Breast epithelium (tissue), 3 donors: ENCODE measurements at regions not wholly inside any gene's neighbourhood (a gene's known extent, or its start where the extent isn't known, plus 50 kb on each side); places are given as distances from the start of the nearest gene placed in this dataset.

Experiments used
- CTCF ChIP-seq, 3 donors: fragments of 450-650 bp; IDR thresholded peaks; one replicate each; pipeline ENCODE4 v1.5.1; 2016 to 2017; ENCODE audit warnings: antibody characterized with exemption in 3 of 3, mild to moderate bottlenecking in 3 of 3, moderate library complexity in 3 of 3
- POLR2A ChIP-seq: fragments of 450-650 bp; IDR thresholded peaks from one replicate; pipeline ENCODE4 v1.6.1; 2016; ENCODE audit warnings: antibody characterized with exemption, mild to moderate bottlenecking, moderate library complexity
- POLR2AphosphoS5 ChIP-seq, 3 donors: sonication (generic); formaldehyde crosslinking; IDR thresholded peaks; one replicate each; pipeline ENCODE4 v1.6.1; 2017; ENCODE audit warnings: antibody characterized with exemption in 3 of 3

GRCh38 chr3:168817177-168817576, 721.5 kb upstream of the GOLIM4 start:
- TF ChIP-seq CTCF (IDR thresholded peaks at IDR 0.05) (no peak), POLR2AphosphoS5 (IDR thresholded peaks at IDR 0.05) (no peak), POLR2A (no peak)
